Iris pigment epithelial cell (primary cell): ENCODE measurements at regions not wholly inside any gene's neighbourhood (a gene's known extent, or its start where the extent isn't known, plus 50 kb on each side); places are given as distances from the start of the nearest gene placed in this dataset.

Experiments
- DNase-seq: peaks from one replicate; pipeline ENCODE4 v3.0.0-alpha.2; 2011; ENCODE audit warnings: low read depth

GRCh38 chr9:115668521-115668920 lies 485.1 kb upstream of the PAPPA start:
- DNase-seq: peak; percentile 94

- DNase-seq: no peak
Observed at GRCh38 chr9:115671236-115671962, 482.2 kb upstream of the PAPPA start.

- no peak for DNase-seq
Observed at GRCh38 chr9:115671963-115672305, 481.7 kb upstream of the PAPPA start.

- DNase-seq: peak; percentile 98
Observed at GRCh38 chr9:115672477-115673316, 480.9 kb upstream of the PAPPA start.

GRCh38 chr9:115673599-115673998 lies 480.0 kb upstream of the PAPPA start:
- peak; percentile 78 for DNase-seq

GRCh38 chr9:115674091-115674490 lies 479.5 kb upstream of the PAPPA start:
- DNase-seq: no peak

- no peak for DNase-seq
Observed at GRCh38 chr9:115675834-115676233, 477.8 kb upstream of the PAPPA start.

- DNase-seq: no peak
Observed at GRCh38 chr9:115680231-115680630, 473.4 kb upstream of the PAPPA start.

GRCh38 chr9:115681585-115681984 lies 472.0 kb upstream of the PAPPA start:
- no peak for DNase-seq

- no peak for DNase-seq
Observed at GRCh38 chr9:115686069-115686468, 467.5 kb upstream of the PAPPA start.

GRCh38 chr9:115687356-115687755 lies 466.2 kb upstream of the PAPPA start:
- no peak for DNase-seq

- no peak for DNase-seq
Observed at GRCh38 chr9:115689331-115689730, 464.3 kb upstream of the PAPPA start.

- peak; percentile 99 for DNase-seq
Observed at GRCh38 chr9:115690786-115691496, 462.6 kb upstream of the PAPPA start.

GRCh38 chr9:115691693-115692092 lies 461.9 kb upstream of the PAPPA start:
- peak; percentile 58 for DNase-seq

GRCh38 chr9:115692868-115693267 lies 460.7 kb upstream of the PAPPA start:
- peak; percentile 42 for DNase-seq

GRCh38 chr9:115694014-115694413 lies 459.6 kb upstream of the PAPPA start:
- DNase-seq: peak; percentile 96

- peak; percentile 53 for DNase-seq
Observed at GRCh38 chr9:115694991-115695390, 458.6 kb upstream of the PAPPA start.

- no peak for DNase-seq
Observed at GRCh38 chr9:115712981-115713380, 440.6 kb upstream of the PAPPA start.

- no peak for DNase-seq
Observed at GRCh38 chr9:115715666-115716065, 437.9 kb upstream of the PAPPA start.

- peak; percentile 63 for DNase-seq
Observed at GRCh38 chr9:115717298-115717697, 436.3 kb upstream of the PAPPA start.

GRCh38 chr9:115717711-115718173 lies 435.8 kb upstream of the PAPPA start:
- DNase-seq: peak; percentile 63

GRCh38 chr9:115730396-115730795 lies 423.2 kb upstream of the PAPPA start:
- DNase-seq: no peak

GRCh38 chr9:115730845-115731244 lies 422.7 kb upstream of the PAPPA start:
- peak; percentile 47 for DNase-seq
